SK-N-SH (cell line): ENCODE measurements at regions not wholly inside any gene's neighbourhood (a gene's known extent, or its start where the extent isn't known, plus 50 kb on each side); places are given as distances from the start of the nearest gene placed in this dataset.
"Not testable (repeated sequence)": the region's sequence is repeated elsewhere in the genome, so short reads cannot be mapped to it uniquely, and the experiment has no call there.

ENCODE experiments used
- CTCF ChIA-PET: fragments of 300-600, 350-600 bp; formaldehyde crosslinking; extraction: SDS; loops from one replicate; lab custom pipeline; 2021; lab: Yijun Ruan, JAX
- POLR2A ChIA-PET: fragments of 350-600 bp; sonication (Branson Sonifier 250); formaldehyde crosslinking; extraction: SDS; loops from one replicate; lab custom pipeline; 2020; ENCODE audit warnings: antibody characterized with exemption, inconsistent platforms; lab: Yijun Ruan, JAX
- DNase-seq: peaks from one replicate; pipeline ENCODE4 v3.0.0; 2012
- H2AFZ ChIP-seq: fragments of 200-600 bp; sonication (generic); 2 replicates; pipeline ENCODE4 v1.8.1; 2016; ENCODE audit warnings: antibody characterized with exemption, mild to moderate bottlenecking, low read depth
- H3F3A ChIP-seq: fragments of 200-600 bp; sonication (generic); replicated peaks from 2 replicates; pipeline ENCODE3; 2016; ENCODE audit warnings: antibody characterized with exemption, mild to moderate bottlenecking; ENCODE audit not compliant: insufficient read depth
- H3K27ac ChIP-seq, 2 experiments: fragments of 200-500 bp in 1 of 2; fragments of 200-600 bp in 1 of 2; sonication (Bioruptor generic) in 1 of 2; sonication (generic), shearing (Covaris generic) in 1 of 2; 2 replicates each; pipeline versions ENCODE4 v1.5.1 to v1.6.1; 2014 to 2016; ENCODE audit warnings: low read depth in 2 of 2, inconsistent platforms in 1 of 2, low read length in 1 of 2, mild to moderate bottlenecking in 1 of 2, mixed read lengths in 1 of 2
- H3K27me3 ChIP-seq: fragments of 200-600 bp; sonication (generic), shearing (Covaris generic); 2 replicates; pipeline ENCODE4 v1.6.1; 2016; ENCODE audit warnings: mixed run types; ENCODE audit not compliant: insufficient read depth
- H3K36me3 ChIP-seq, 2 experiments: fragments of 200-500 bp in 1 of 2; fragments of 200-600 bp in 1 of 2; sonication (Bioruptor generic) in 1 of 2; sonication (generic) in 1 of 2; replicated peaks in 1 of 2; 2 replicates each; pipeline versions ENCODE3 to v1.5.1; 2014 to 2016; ENCODE audit warnings: low read length in 1 of 2, mild to moderate bottlenecking in 1 of 2; ENCODE audit not compliant: insufficient read depth in 2 of 2, control insufficient read depth in 1 of 2
- H3K4me1 ChIP-seq, 2 experiments: fragments of 200-500 bp in 1 of 2; fragments of 200-600 bp in 1 of 2; sonication (Bioruptor generic) in 1 of 2; sonication (generic), shearing (Covaris generic) in 1 of 2; 2 replicates each; pipeline versions ENCODE4 v1.5.1 to v1.6.1; 2014 to 2016; ENCODE audit warnings: low read depth in 1 of 2, low read length in 1 of 2, mixed run types in 1 of 2; ENCODE audit not compliant: insufficient read depth in 2 of 2, control insufficient read depth in 1 of 2
- H3K4me2 ChIP-seq: fragments of 200-600 bp; sonication (generic), shearing (Covaris generic); 2 replicates; pipeline ENCODE4 v1.6.1; 2017; ENCODE audit warnings: mixed run types
- H3K4me3 ChIP-seq, 2 experiments: fragments of 200-500 bp in 1 of 2; fragments of 200-600 bp in 1 of 2; sonication (Bioruptor generic) in 1 of 2; sonication (generic), shearing (Covaris generic) in 1 of 2; 2 replicates each; pipeline versions ENCODE4 v1.5.1 to v1.8.1; 2014 to 2016; ENCODE audit warnings: low read depth in 2 of 2, inconsistent platforms in 1 of 2, low read length in 1 of 2, mild to moderate bottlenecking in 1 of 2, mixed read lengths in 1 of 2, moderate library complexity in 1 of 2
- H3K79me2 ChIP-seq: fragments of 200-600 bp; sonication (generic); 2 replicates; pipeline ENCODE4 v1.8.1; 2017; ENCODE audit warnings: mild to moderate bottlenecking; ENCODE audit not compliant: insufficient read depth
- H3K9ac ChIP-seq: fragments of 200-600 bp; sonication (generic); 2 replicates; pipeline ENCODE4 v1.6.1; 2017; ENCODE audit warnings: mixed run types
- H3K9me2 ChIP-seq: fragments of 200-600 bp; sonication (generic); 2 replicates; pipeline ENCODE4 v1.6.1; 2017; ENCODE audit warnings: mixed run types
- H3K9me3 ChIP-seq: fragments of 200-600 bp; sonication (generic); 2 replicates; pipeline ENCODE4 v1.6.1; 2017; ENCODE audit warnings: mixed run types, mild to moderate bottlenecking, moderate library complexity
- H4K20me1 ChIP-seq: fragments of 200-600 bp; sonication (generic); 2 replicates; pipeline ENCODE4 v1.6.1; 2017; ENCODE audit warnings: mild to moderate bottlenecking, mixed run types; ENCODE audit not compliant: insufficient read depth
- EZH2phosphoT487 ChIP-seq: fragments of 200-600 bp; sonication (generic); IDR thresholded peaks from 2 replicates; pipeline ENCODE4 v1.6.1; 2017; ENCODE audit warnings: low read depth, mixed run types, mild to moderate bottlenecking, antibody characterized with exemption, moderate library complexity, borderline replicate concordance
- FOXM1 ChIP-seq: IDR thresholded peaks from 2 replicates; pipeline ENCODE4 v1.4.0; 2012; ENCODE audit warnings: low read depth, mild to moderate bottlenecking
- JUND ChIP-seq: IDR thresholded peaks from 2 replicates; pipeline ENCODE4 v1.4.0; 2012
- MXI1 ChIP-seq: IDR thresholded peaks from 2 replicates; pipeline ENCODE4 v1.6.1; 2012; ENCODE audit warnings: mild to moderate bottlenecking, low read depth, low read length, improper control_type of control experiment
- NFIC ChIP-seq: IDR thresholded peaks from 2 replicates; pipeline ENCODE4 v1.4.0; 2012; ENCODE audit warnings: borderline replicate concordance
- RCOR1 ChIP-seq: fragments of 150-350 bp; IDR thresholded peaks from 2 replicates; pipeline ENCODE4 v1.6.1; 2017; ENCODE audit warnings: antibody characterized with exemption, low read length
- RFX5 ChIP-seq: IDR thresholded peaks from 2 replicates; pipeline ENCODE4 v1.6.1; 2012; ENCODE audit warnings: mild to moderate bottlenecking, improper control_type of control experiment, low read length
- TEAD4 ChIP-seq: IDR thresholded peaks from 2 replicates; pipeline ENCODE4 v1.4.0; 2012; ENCODE audit warnings: mild to moderate bottlenecking, borderline replicate concordance; ENCODE audit not compliant: insufficient read depth
- YY1 ChIP-seq: IDR thresholded peaks from 2 replicates; pipeline ENCODE4 v1.4.0; 2012; ENCODE audit warnings: low read depth, mild to moderate bottlenecking
- WGBS: methylation state at CpG from one replicate; pipeline ENCODE4 v1.1.6; 2017; ENCODE audit warnings: low lambda C conversion rate; 5-methylcytosine and 5-hydroxymethylcytosine counted together
- TF ChIP-seq, protein P1 (sequence below): IDR thresholded peaks from 2 replicates; pipeline ENCODE4 v1.6.1; 2012; ENCODE audit warnings: mild to moderate bottlenecking, low read depth, low read length, moderate library complexity
- TF ChIP-seq, protein P2 (sequence below): IDR thresholded peaks from 2 replicates; pipeline ENCODE4; 2012
- TF ChIP-seq, protein P3 (sequence below): IDR thresholded peaks from 2 replicates; pipeline ENCODE4 v1.4.0; 2012; ENCODE audit warnings: low read depth, borderline replicate concordance
- TF ChIP-seq, protein P4 (sequence below): IDR thresholded peaks from 2 replicates; pipeline ENCODE4 v1.4.0; 2012; ENCODE audit warnings: low read depth

DNA sequence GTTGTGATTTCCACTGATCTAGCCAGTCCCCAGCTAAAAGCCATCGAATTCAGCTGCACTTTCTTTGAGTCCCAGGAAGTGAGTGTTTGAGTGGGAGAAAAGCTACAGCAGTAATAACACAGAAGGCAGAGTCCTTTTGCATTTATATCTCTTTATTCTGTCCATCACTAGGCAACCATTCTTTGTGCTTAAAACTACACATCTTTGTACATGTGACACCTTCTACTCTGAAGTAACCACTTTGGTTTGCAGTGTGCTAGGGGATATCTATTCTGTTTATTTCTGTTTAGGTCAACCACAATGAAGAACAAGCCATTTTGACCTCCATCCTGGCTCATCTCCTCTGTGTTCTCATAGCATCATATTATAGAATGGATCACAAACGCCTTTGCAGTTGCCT, 226.0 kb upstream of the SERP2 start:
- Histone ChIP-seq H3K9me2 (no peaks in the 10 kb centered on the region), H3F3A (no peaks in the 10 kb centered on the region), H3K9ac (no peak overlapping the region), H3K27me3 (no peaks in the 10 kb centered on the region), H3K79me2 (no peaks in the 10 kb centered on the region), H3K36me3 (no peaks in the 10 kb centered on the region), H2AFZ (no peak overlapping the region), H3K4me2 (no peak overlapping the region), H3K27ac (no peak overlapping the region), H3K4me1 (peaks cover 0 to 5% of the 10 kb centered on the region in 2 experiments; a peak in 2 of 4 replicates), H3K4me3 (no peak overlapping the region), H3K9me3 (no peaks in the 10 kb centered on the region), H4K20me1 (no peaks in the 10 kb centered on the region)
- no peak for DNase-seq
- POLR2A ChIA-PET, result no interaction called here
- 70% methylated on average over 2 of the region's 2 CpGs for WGBS
- CTCF ChIA-PET, result no interaction called here
- TF ChIP-seq RFX5 (no peak), RCOR1 (no peak)

DNA sequence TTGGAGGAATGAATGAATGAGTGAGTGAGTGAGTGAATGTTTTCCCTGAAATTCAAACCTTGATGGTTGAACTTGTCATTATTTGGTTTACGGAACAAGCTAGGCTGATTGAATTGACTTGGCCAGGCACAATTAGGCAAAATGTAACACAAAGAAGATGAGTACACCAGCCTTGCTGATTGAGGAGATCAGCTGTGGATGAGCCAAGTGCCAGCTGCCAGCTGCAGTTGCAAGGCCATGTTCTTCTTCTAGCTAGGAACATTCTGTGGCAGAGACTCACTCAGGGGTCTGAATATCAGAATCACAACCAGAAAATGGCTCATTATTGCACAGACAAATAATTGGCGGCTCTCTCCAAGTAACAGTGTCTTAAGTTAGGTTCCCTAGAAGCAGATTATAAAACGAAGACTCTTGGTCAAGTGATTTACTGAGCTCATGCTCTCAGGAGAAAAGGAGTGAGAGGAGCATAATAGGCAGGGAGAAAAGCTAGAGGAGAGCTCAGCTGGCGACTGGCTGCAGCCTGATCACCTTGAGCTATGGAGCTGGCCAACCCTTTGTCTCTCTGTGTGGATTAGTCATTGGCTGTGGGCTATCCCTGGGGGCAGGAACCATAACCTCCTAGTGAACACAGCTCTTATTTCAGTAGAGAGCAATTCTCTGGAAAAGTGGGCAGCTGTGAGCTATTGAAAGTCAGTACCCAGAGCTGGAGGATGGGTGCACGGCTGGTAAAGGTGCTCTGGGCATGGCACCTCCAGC, 225.3 kb upstream of the SERP2 start:
- Histone ChIP-seq H4K20me1 (no peaks in the 10 kb centered on the region), H3K36me3 (no peaks in the 10 kb centered on the region), H3K4me2 (no peak overlapping the region), H3K9me3 (no peaks in the 10 kb centered on the region), H3K4me3 (no peak overlapping the region), H2AFZ (no peak overlapping the region), H3K9me2 (no peaks in the 10 kb centered on the region), H3K9ac (no peak overlapping the region), H3F3A (no peaks in the 10 kb centered on the region), H3K27me3 (no peaks in the 10 kb centered on the region), H3K27ac (no peak overlapping the region), H3K4me1 (peaks cover 0 to 5% of the 10 kb centered on the region in 2 experiments; a peak in 2 of 4 replicates), H3K79me2 (no peaks in the 10 kb centered on the region)
- ChIA-PET CTCF (interaction anchor here (0.9 kb wide), 1 partner anchor 240 kb away, joined by 3 read pairs; no protein-coding TSS in a partner anchor), POLR2A (no interaction called here)
- no peak for TF ChIP-seq TEAD4
- TF ChIP-seq MXI1, result no peak
- TF ChIP-seq, protein P1, sequence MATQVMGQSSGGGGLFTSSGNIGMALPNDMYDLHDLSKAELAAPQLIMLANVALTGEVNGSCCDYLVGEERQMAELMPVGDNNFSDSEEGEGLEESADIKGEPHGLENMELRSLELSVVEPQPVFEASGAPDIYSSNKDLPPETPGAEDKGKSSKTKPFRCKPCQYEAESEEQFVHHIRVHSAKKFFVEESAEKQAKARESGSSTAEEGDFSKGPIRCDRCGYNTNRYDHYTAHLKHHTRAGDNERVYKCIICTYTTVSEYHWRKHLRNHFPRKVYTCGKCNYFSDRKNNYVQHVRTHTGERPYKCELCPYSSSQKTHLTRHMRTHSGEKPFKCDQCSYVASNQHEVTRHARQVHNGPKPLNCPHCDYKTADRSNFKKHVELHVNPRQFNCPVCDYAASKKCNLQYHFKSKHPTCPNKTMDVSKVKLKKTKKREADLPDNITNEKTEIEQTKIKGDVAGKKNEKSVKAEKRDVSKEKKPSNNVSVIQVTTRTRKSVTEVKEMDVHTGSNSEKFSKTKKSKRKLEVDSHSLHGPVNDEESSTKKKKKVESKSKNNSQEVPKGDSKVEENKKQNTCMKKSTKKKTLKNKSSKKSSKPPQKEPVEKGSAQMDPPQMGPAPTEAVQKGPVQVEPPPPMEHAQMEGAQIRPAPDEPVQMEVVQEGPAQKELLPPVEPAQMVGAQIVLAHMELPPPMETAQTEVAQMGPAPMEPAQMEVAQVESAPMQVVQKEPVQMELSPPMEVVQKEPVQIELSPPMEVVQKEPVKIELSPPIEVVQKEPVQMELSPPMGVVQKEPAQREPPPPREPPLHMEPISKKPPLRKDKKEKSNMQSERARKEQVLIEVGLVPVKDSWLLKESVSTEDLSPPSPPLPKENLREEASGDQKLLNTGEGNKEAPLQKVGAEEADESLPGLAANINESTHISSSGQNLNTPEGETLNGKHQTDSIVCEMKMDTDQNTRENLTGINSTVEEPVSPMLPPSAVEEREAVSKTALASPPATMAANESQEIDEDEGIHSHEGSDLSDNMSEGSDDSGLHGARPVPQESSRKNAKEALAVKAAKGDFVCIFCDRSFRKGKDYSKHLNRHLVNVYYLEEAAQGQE, result no peak
- TF ChIP-seq RFX5, result no peak
- TF ChIP-seq, protein P2, sequence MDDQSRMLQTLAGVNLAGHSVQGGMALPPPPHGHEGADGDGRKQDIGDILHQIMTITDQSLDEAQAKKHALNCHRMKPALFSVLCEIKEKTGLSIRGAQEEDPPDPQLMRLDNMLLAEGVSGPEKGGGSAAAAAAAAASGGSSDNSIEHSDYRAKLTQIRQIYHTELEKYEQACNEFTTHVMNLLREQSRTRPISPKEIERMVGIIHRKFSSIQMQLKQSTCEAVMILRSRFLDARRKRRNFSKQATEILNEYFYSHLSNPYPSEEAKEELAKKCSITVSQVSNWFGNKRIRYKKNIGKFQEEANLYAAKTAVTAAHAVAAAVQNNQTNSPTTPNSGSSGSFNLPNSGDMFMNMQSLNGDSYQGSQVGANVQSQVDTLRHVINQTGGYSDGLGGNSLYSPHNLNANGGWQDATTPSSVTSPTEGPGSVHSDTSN, result no peak
- TF ChIP-seq, protein P3, sequence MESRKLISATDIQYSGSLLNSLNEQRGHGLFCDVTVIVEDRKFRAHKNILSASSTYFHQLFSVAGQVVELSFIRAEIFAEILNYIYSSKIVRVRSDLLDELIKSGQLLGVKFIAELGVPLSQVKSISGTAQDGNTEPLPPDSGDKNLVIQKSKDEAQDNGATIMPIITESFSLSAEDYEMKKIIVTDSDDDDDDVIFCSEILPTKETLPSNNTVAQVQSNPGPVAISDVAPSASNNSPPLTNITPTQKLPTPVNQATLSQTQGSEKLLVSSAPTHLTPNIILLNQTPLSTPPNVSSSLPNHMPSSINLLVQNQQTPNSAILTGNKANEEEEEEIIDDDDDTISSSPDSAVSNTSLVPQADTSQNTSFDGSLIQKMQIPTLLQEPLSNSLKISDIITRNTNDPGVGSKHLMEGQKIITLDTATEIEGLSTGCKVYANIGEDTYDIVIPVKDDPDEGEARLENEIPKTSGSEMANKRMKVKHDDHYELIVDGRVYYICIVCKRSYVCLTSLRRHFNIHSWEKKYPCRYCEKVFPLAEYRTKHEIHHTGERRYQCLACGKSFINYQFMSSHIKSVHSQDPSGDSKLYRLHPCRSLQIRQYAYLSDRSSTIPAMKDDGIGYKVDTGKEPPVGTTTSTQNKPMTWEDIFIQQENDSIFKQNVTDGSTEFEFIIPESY, result no peak
- no peak for TF ChIP-seq JUND
- no peak for TF ChIP-seq FOXM1
- no peak for TF ChIP-seq NFIC
- no peak for TF ChIP-seq EZH2phosphoT487
- TF ChIP-seq, protein P4, sequence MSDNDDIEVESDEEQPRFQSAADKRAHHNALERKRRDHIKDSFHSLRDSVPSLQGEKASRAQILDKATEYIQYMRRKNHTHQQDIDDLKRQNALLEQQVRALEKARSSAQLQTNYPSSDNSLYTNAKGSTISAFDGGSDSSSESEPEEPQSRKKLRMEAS, result no peak
- no peak for TF ChIP-seq YY1
- DNase-seq, result no peak
- 79% methylated on average over 5 of the region's 5 CpGs for WGBS

DNA sequence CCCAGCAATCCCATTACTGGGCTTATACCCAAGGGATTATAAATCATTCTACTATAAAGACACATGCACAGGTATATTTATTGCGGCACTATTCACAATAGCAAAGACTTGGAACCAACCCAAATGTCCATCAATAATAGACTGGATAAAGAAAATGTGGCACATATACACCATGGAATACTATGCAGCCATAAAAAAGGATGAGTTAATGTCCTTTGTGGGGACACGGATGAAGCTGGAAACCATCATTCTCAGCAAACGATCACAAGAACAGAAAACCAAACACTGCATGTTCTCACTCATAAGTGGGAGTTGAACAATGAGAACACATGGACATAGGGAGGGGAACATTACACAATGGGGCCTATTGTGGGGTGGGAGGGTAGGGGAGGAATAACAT, 224.4 kb upstream of the SERP2 start:
- H3K9me3 ChIP-seq, DNase-seq, H3K9me2 ChIP-seq, H4K20me1 ChIP-seq, H3K4me2 ChIP-seq, H3K79me2 ChIP-seq, H3K4me3 ChIP-seq, POLR2A ChIA-PET, H3K27me3 ChIP-seq, H3K27ac ChIP-seq, H2AFZ ChIP-seq, H3K4me1 ChIP-seq, H3K36me3 ChIP-seq, H3F3A ChIP-seq, H3K9ac ChIP-seq: not testable (repeated sequence)
- WGBS, result 65% methylated on average over 3 of the region's 3 CpGs
- CTCF ChIA-PET, result interaction anchor here (0.9 kb wide), 1 partner anchor 241 kb away, joined by 3 read pairs; no protein-coding TSS in a partner anchor
